A172 (cell line): ENCODE measurements at regions not wholly inside any gene's neighbourhood (a gene's known extent, or its start where the extent isn't known, plus 50 kb on each side); places are given as distances from the start of the nearest gene placed in this dataset.
A peak's percentile ranks its signal among the peaks of the same experiment; 100 is the strongest.

Source experiments
- DNase-seq: peaks from one replicate; pipeline ENCODE4 v3.0.0-alpha.2; 2015; ENCODE audit warnings: low spot score

DNA sequence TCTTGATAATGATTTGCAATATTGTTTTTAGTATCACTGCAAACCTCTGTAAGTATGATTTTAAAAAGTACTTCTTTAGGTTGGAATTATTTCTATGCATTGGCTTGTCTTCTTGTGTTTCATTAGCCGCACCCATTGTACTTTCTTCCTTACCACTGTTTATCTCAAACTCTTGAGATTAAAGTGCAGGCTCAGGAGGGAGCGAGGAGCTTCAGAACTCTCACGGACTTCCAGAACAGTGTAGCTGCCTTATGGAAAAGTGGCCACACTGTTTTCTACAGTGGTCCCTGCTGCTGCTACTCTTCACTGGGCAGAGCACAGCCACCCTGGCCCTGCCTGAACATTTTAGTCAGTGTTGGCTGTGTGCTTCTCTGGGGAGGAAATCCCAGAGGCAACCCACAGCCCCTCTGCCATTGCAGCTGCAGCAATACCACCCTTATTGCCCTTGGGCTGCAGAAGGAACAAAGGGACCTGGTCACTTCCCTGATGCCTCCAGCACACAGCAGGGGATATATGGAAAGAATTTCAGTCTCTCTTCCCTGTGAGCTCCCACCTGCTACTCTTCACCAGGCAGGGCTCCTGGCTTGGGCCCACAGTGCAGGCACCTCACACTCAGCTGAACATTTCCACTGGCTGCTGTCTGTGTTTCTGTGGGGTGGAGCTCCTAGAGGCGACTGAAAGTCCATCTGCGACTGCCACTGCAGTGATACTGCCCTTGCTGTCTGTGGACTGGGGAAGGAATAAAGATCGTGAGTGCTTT lies 91.7 kb upstream of the MAP3K4 start:
- DNase-seq = no peak

DNA sequence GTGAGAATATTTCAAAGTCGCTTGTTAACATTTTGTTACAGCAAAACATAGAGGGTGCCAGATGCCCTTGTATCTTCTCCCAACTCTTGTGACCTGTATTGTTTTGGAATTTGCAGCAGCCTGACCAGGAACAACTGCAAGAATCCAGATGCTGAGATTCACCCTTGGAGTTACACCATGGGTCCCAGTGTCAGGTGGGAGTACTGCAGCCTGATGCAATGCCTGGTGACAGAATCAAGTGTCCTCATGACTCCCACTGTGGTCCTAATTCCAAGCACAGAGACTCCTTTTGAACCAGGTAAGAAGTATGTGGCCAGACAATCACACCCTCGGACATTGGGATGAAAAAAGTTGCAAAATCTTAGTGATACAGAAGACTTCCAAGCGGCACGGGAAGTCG lies 79.6 kb upstream of the MAP3K4 start:
- no peak for DNase-seq

DNA sequence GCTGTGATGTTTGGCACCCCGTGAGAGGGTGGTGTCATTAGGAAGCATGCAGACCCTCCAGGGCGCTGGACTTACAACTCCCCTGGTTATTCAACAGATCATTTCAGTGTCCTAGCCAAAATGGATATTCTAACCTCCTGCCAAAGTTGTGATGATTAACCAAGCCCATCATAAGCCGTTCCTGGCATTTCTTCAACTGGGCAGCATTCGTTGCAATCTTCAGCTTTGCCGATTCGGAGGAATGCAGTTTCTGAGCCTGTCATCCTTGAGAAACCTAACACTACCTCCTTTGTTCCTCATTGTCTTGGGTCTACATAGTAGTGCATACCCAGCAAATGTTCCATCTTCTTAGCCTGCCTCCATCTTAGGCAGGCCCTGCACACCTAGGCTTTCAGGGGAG lies 79.2 kb upstream of the MAP3K4 start:
- no peak for DNase-seq

DNA sequence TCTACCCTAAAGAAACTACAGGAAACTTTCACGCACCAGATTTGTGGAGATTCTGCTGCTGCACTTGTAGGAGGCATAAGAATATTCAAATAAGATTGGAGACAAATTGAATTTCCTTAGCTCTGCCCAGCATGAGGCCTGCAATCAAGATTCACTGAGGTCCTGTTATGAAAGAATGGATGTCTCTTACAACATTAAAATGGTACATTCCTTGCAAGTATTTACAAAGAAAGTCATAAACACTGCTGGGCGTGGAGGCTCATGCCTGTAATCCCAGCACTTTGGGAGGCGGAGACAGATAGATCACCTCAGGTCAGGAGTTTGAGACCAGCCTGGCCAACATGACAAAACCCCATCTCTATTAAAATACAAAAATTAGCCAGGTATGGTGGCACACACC lies 74.0 kb upstream of the MAP3K4 start:
- DNase-seq = no peak

DNA sequence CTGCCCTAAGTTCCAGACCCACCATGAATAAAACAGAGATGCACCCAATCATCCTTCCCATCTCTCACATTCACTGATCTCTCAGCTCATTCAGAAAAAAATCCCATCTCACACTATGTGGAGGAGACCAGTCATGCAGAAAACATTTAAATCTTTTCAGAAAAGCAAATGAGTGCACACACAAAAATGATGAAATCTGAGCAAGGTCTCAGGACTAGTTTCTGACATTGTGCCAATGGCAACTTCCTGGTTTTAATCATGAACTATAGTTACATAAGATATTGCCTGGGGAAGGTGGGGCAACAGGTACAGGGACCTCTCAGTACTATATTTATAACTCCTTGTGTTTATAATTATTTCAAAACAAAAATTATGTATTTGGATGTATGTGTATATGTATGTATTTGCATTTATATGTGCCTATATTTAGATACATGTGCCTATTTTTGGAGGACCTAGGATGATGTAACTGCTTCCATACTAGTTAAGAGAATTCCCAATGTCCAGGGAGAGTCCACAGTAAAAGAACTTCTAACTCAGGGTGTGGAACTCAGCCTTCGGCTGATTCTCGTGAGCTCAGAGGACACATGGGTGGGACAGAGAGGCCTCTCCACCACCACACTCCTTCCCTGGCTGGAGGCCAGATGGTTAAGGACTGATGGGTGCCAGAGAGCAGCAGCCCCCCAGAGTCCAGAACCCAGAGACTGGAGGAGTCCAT lies 71.7 kb upstream of the MAP3K4 start:
- peak; percentile 58 for DNase-seq

DNA sequence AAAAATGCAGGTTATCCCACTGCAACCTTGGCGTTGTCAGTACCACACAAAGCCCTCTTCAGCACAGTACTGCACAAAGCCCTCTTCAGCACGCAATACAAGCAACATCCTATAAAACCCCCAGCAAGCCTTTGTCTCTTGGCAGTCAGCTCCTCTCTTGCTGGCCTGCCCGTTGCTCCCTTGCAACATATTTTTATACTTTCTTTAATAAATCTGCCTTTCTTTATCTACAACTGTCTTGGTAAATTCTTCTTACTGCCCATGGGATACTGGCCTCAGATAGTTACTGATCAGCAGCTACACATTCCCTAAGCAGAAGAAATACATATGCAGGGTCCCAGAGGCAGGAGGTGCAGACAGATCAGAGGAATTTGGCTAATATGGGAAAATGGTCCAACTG lies 70.5 kb upstream of the MAP3K4 start:
- DNase-seq = no peak

DNA sequence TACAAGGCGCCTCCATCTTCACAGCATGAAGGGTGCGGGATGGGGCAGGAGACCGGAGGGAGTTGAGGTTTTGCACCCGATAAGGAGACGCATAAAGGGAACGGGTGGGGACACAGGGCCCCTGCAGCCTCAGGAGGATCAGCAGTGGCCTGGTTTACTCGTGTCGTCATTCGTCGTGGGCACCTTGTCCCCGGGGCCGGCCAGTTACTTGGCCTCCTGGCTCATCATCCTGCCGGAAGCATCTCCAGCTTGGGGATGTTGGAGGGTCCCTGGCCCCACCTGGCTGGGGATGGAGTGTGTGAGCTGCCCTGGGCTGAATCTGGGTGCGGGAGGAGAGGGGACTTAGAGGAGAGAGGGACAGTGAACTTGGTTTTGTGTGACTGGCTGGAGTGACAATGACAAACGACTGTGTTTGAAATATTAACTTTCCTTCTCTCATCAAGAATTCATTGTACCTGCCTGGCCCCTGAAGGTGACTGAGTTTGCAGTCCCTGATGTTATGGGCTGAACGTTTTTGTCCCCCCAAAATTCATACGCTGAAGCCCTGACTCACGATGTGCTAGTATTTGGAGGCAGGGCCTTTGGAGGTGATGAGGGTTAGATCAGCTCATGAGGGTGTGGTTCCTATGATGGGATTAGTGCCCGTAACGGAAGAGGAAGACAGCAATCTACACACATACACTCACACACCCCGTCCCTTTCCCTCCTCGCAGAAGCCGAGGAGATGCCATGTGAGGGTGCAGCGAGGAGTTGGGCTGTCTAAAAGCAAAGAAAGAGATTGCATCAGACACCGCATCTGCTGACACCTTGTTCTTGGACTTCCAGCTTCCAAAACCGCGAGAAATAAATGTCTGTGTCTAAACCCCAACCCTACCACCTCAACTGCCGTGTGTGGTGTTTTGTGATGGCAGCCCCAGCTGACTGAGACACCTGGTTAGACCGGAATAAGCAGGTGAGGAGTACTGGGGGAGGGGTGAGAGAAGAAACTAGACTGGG lies 65.0 kb upstream of the MAP3K4 start:
- DNase-seq = no peak

DNA sequence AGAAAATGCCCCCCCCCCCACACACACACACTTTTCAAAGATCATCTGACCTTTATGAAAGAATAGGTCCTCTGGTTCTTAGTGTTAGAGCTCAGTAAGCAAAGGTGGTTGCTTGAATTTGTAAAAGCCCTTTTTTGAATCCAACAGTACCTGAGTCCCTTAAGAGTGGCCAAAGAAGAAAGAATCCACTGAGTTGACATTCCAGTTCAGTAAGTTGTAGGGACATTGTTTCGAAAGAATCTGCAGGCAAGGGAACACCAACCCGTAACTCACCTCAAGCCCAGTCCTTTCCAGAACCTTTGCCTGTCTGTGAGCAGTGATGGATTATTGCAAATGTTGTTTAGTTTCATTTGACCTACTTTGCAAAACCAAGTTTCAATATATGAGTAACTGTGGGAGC lies 64.2 kb upstream of the MAP3K4 start:
- no peak for DNase-seq

DNA sequence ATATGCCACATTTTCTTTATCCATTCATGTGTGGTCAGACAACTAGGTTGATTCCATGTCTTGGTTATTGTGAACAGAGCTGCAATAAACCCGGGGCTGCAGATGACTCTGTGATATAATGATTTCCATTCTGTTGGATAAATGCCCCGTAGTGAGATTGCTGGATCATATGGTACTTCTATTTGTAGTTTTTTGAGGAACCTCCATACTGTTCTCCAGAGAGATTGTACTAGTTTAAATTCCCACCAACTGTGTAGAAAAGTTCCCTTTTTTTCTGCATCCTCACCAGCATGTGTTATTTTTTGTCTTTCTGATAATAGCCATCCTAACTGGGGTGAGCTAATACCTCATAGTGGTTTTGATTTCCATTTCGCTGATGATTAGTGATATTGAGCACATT lies 62.2 kb upstream of the MAP3K4 start:
- DNase-seq = no peak

DNA sequence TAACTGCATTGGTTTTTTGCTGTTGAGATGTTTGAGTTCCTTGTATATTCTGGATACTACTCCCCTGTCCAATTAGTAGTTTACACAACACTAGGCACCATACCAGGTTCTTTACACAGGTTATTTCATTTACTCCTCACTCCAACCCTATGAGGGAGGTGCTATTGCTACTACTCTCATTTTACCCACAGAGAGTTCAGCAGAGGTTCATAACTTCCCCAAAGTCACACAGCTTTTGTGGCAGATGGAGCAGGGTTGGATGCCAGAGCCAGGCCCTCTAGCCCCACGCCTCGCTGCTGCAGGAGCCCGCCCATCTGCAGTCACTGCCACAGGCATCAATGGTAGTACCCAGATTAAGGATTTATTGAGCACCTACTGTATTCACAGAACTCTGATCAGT lies 61.7 kb upstream of the MAP3K4 start:
- DNase-seq = no peak

DNA sequence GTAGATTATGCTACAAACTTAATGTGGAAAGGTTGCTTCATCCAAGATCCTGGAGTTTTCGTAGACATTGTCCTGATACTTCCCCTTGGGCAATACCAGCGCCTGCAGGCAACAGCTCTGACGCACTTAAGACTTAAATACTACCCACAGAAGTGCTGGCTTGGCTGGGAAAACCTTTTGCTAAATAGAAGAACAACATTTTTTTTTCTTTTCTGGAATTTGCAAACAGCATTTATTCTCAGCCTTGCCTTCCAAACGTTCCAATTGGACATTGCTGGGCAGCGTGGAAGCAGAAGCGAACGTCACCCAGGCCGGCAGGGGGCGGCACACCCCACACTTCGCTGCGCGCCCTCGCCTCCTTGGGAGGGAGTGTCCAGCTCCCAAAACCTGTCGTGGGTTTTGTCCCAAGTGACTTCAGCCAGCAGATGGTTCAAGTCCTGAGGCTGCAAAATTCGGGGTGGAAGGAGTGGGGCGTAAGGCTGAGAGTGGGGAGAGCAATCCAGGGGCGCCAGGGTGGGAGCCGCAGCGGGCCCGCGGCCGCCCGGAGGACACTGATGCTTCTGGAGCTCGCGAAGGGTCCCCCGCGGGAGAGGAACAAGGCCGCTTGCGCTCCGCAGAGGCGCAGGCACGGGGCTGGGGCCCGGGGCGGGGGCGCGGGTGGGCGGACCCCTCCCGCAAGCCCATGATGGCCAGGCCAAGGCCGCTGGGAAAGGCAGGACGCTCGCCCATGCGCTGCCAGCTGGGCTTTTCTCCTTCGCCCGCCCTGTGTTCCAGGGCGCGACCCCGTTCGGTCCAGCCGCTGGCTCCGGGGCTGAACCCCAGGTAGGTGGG lies 60.8 kb upstream of the MAP3K4 start:
- DNase-seq = peak; percentile 5

DNA sequence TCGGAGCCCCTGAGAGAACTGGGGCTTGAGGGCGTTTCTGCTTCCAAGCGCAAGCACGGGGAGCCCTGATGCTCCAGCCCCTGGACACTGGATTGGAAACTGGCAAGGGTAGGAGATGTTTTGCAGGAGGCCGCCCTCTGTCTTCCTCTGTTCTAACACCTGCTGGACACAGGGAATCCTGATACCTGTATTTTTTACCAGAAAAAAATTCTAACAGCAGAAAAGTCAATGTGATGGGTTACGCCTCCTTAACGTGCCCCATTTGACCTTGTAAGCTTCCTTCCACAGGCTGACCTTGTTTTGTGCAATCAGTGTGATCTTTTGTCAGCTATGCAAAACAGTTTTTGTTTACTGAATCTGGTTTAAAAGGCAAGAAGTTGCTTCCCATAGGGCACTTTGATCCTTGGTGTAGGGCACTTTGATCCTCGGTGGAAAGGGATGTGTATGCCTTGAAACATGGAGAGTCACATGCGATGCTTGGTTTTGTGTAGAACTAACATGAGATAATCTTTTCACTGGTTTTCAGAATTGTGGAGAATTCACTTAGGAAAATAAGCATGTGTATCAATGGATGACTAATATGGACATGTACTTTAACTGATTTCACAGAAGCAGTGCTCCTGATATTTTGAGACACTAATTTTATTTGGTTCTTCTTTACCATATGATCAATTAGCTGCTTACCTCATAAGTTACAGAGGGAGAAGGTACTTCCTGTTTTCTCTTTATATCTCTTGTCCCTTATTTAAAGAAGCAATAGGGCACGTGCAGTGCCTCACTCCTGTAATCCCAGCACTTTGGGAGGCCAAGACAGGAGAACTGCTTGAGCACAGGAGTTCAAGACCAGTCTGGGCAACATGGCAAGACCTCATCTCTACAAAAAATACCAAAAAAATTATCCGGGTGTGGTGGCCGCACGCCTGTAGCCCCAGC lies 59.9 kb upstream of the MAP3K4 start:
- DNase-seq = no peak

DNA sequence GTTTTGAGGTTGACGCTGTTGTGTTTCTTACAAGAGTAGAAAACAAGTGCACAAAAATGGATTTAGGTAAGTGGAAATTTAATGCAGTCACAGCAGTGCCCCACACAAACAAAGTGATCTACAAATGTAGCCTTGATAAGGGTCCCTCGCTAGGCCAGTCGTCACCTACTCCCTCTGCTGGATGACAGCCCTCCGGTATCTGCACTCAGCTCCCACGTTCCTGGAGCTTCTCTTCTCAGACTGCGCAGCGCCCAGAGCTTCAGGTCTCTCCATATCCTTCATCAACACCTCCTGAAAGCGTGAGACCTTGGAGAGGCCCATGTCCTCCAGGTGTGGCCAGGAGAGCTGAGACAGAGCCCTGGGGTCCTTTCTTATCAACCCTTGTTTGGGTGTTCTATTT lies 58.3 kb upstream of the MAP3K4 start:
- DNase-seq = no peak

DNA sequence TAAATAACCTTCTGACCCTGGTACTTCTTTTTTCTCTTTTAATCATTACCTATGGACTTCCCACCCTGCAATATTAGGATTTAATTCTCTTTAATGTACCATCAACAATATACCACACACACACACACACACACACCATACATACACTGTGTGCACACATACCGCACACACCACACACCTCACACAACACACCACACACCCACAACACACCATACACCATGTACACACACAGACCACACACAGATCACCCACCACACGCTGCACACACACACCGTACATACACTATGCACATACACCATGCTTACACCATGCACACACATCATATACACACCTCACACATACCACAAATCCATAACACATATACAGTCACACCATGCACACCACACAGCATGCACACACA lies 57.4 kb upstream of the MAP3K4 start:
- no peak for DNase-seq

DNA sequence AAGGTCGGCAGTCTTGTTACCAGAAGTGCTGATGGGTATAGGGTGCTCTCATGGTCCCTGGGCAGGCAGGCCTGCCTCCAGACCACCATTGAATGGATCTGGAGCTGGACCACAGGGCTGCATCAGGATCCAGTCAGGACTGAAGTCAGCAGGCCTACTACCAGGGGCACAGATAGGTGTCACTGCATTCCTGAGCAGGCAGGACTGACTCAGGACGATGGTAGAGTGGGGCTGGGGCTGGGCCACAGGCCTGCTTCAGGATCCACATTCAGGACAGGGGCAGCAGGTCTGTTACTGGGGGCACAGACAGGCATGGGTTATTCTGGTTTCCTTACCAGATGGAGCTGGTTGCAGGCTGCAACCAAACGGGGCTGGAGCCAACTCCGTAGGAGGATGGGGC lies 51.4 kb upstream of the MAP3K4 start:
- no peak for DNase-seq
